NCI-H226 (cell line): ENCODE measurements at regions not wholly inside any gene's neighbourhood (a gene's known extent, or its start where the extent isn't known, plus 50 kb on each side); places are given as distances from the start of the nearest gene placed in this dataset.
"Not testable (repeated sequence)": the region's sequence is repeated elsewhere in the genome, so short reads cannot be mapped to it uniquely, and the experiment has no call there.

Experiments
- DNase-seq: peaks from one replicate; pipeline ENCODE4 v3.0.0-alpha.2; 2015

- DNase-seq, result no peak
Observed at GRCh38 chr21:38042246-38042645, 126.0 kb upstream of the KCNJ6 start.

GRCh38 chr21:38048167-38048566 is 131.9 kb upstream of the KCNJ6 start:
- DNase-seq, result no peak

- no peak for DNase-seq
Observed at GRCh38 chr21:38054334-38054733, 138.1 kb upstream of the KCNJ6 start.

GRCh38 chr21:38056481-38056880 is 140.2 kb upstream of the KCNJ6 start:
- DNase-seq, result no peak

- DNase-seq, result no peak
Observed at GRCh38 chr21:38057626-38058025, 141.4 kb upstream of the KCNJ6 start.

GRCh38 chr21:38060533-38060932 is 144.3 kb upstream of the KCNJ6 start:
- DNase-seq, result no peak

- DNase-seq, result no peak
Observed at GRCh38 chr21:38067086-38067739, 151.0 kb upstream of the KCNJ6 start.

- no peak for DNase-seq
Observed at GRCh38 chr21:38072489-38072888, 156.2 kb upstream of the KCNJ6 start.

- DNase-seq, result no peak
Observed at GRCh38 chr21:38075833-38076587, 159.8 kb upstream of the KCNJ6 start.

GRCh38 chr21:38077569-38077968 is 161.3 kb upstream of the KCNJ6 start:
- no peak for DNase-seq

GRCh38 chr21:38080888-38081287 is 164.6 kb upstream of the KCNJ6 start:
- DNase-seq, result no peak

- no peak for DNase-seq
Observed at GRCh38 chr21:38081708-38082107, 165.5 kb upstream of the KCNJ6 start.

GRCh38 chr21:38082936-38083485 is 166.8 kb upstream of the KCNJ6 start:
- no peak for DNase-seq

- DNase-seq, result no peak
Observed at GRCh38 chr21:38083535-38083934, 167.3 kb upstream of the KCNJ6 start.

GRCh38 chr21:38086580-38086979 is 170.2 kb upstream of the KCNJ15 start:
- no peak for DNase-seq

GRCh38 chr21:38088916-38089762 is 167.7 kb upstream of the KCNJ15 start:
- no peak for DNase-seq

GRCh38 chr21:38089763-38090046 is 167.1 kb upstream of the KCNJ15 start:
- no peak for DNase-seq

GRCh38 chr21:38091061-38091460 is 165.7 kb upstream of the KCNJ15 start:
- DNase-seq, result not testable (repeated sequence)

GRCh38 chr21:38092051-38092450 is 164.7 kb upstream of the KCNJ15 start:
- no peak for DNase-seq

GRCh38 chr21:38095220-38095619 is 161.6 kb upstream of the KCNJ15 start:
- DNase-seq, result no peak

GRCh38 chr21:38097789-38098188 is 159.0 kb upstream of the KCNJ15 start:
- no peak for DNase-seq

- no peak for DNase-seq
Observed at GRCh38 chr21:38112219-38112789, 144.5 kb upstream of the KCNJ15 start.

- no peak for DNase-seq
Observed at GRCh38 chr21:38114717-38115333, 142.0 kb upstream of the KCNJ15 start.
